BJ (cell line): ENCODE measurements at regions not wholly inside any gene's neighbourhood (a gene's known extent, or its start where the extent isn't known, plus 50 kb on each side); places are given as distances from the start of the nearest gene placed in this dataset.

ENCODE experiments used
- CTCF ChIA-PET: fragments of 350-600 bp; formaldehyde crosslinking; extraction: SDS; loops from one replicate; lab custom pipeline; 2021; ENCODE audit warnings: antibody characterized with exemption, inconsistent platforms; lab: Yijun Ruan, JAX
- POLR2A ChIA-PET: fragments of 300-600 bp; sonication (Branson Sonifier 250); formaldehyde crosslinking; extraction: SDS; loops from one replicate; lab custom pipeline; 2021; ENCODE audit warnings: antibody characterized with exemption; lab: Charles Lee
- DNase-seq: peaks from one replicate; pipeline ENCODE4 v3.0.0-alpha.2; 2011; ENCODE audit warnings: low read depth
- H3K27me3 ChIP-seq: 2 replicates; pipeline ENCODE4 v1.6.0; 2011; ENCODE audit warnings: low read length; ENCODE audit not compliant: control insufficient read depth, insufficient read depth
- H3K36me3 ChIP-seq: 2 replicates; pipeline ENCODE4 v1.5.1; 2011; ENCODE audit warnings: low read length; ENCODE audit not compliant: control insufficient read depth, insufficient read depth
- H3K4me3 ChIP-seq: 2 replicates; pipeline ENCODE4 v1.5.1; 2011; ENCODE audit warnings: low read depth, mild to moderate bottlenecking, control low read depth, low read length
- CTCF ChIP-seq: IDR thresholded peaks from 2 replicates; pipeline ENCODE4 v1.5.1; 2011; ENCODE audit warnings: low read depth, mild to moderate bottlenecking, control low read depth, inconsistent platforms, low read length, moderate library complexity; ENCODE audit not compliant: insufficient read depth

DNA sequence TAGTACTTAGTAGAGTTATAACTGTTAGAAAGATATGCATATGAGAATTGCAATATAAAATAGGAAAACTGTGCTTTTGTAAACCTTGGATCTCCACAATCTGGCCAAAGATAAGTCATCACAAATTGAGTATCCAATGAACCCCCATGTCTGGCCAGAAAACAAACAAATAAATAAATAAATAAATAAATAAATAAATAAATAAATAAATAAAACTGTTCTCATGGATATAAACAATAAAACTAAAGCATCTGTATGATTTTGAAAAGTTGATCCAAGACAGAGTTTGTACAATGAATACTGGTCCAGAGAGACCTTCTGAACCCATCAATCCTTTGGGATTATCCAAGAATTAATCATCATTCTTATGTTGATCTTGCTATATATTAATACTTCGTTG, 367.6 kb upstream of the CDH9 start:
- POLR2A ChIA-PET, result no interaction called here
- CTCF ChIA-PET, result no interaction called here

GRCh38 chr5:27403243-27403882, 365.0 kb upstream of the CDH9 start:
- no peak for TF ChIP-seq CTCF
- ChIA-PET POLR2A (no interaction called here), CTCF (no interaction called here)
- no peak for DNase-seq
- Histone ChIP-seq H3K4me3 (no peak overlapping the region), H3K36me3 (no peaks in the 10 kb centered on the region), H3K27me3 (no peaks in the 10 kb centered on the region)

More for the DNA sequence above, 367.6 kb upstream of the CDH9 start:
- H3K36me3 ChIP-seq, result no peaks in the 10 kb centered on the region
- no peak for DNase-seq
- H3K4me3 ChIP-seq, result no peak overlapping the region
- TF ChIP-seq CTCF, result no peak
- no peaks in the 10 kb centered on the region for H3K27me3 ChIP-seq

GRCh38 chr5:27402828-27403227, 364.4 kb upstream of the CDH9 start:
- Histone ChIP-seq H3K4me3 (no peak overlapping the region), H3K36me3 (no peaks in the 10 kb centered on the region), H3K27me3 (no peaks in the 10 kb centered on the region)
- CTCF ChIA-PET, result no interaction called here
- TF ChIP-seq CTCF, result no peak
- POLR2A ChIA-PET, result no interaction called here
- DNase-seq, result no peak

DNA sequence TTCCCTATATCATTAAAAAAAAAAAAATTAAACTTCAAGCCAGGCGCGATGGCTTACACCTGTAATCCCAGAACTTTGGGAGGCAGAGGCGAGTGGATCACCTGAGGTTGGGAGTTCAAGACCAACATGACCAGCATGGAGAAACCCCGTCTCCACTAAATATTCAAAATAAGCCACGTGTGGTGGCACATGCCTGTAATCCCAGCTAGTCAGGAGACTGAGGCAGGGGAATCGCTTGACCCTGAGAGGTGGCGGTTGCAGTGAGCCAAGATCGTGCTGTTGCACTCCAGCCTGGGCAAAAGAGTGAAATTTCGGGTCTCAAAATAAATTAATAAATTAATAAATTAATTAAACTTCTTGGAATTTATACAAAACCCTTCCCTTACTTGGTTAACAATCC, 358.6 kb upstream of the CDH9 start:
- ChIA-PET CTCF (no interaction called here), POLR2A (no interaction called here)
- TF ChIP-seq CTCF, result no peak
- Histone ChIP-seq H3K4me3 (no peak overlapping the region), H3K27me3 (no peaks in the 10 kb centered on the region), H3K36me3 (no peaks in the 10 kb centered on the region)
- DNase-seq, result no peak

GRCh38 chr5:27392716-27393115, 354.3 kb upstream of the CDH9 start:
- H3K36me3 ChIP-seq, result no peaks in the 10 kb centered on the region
- POLR2A ChIA-PET, result no interaction called here
- CTCF ChIA-PET, result no interaction called here
- H3K4me3 ChIP-seq, result no peak overlapping the region
- H3K27me3 ChIP-seq, result no peaks in the 10 kb centered on the region
- TF ChIP-seq CTCF, result no peak
- DNase-seq, result no peak
